ENCODE measurements at regions not wholly inside any gene's neighbourhood (a gene's known extent, or its start where the extent isn't known, plus 50 kb on each side); places are given as distances from the start of the nearest gene placed in this dataset.

DNA sequence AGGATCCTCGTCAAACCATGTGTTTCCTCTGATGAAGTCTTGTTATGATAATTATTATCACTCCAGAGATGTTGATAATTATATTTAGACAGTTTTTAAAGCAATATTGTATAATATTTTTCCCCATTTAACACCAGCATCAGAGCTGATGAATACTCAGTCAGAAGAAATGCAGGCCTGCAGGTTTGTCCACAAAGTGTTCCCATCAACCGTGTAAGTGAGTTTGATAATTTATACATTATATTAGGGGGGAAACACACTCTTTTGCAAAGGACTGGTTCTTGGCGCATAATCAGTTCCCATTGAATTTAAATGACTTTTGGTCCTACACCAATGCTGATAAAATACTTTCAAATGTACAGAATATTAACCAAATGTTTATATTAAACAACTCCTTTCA lies 454.8 kb downstream of the TOX3 start:
- DNase-seq: no peak

DNA sequence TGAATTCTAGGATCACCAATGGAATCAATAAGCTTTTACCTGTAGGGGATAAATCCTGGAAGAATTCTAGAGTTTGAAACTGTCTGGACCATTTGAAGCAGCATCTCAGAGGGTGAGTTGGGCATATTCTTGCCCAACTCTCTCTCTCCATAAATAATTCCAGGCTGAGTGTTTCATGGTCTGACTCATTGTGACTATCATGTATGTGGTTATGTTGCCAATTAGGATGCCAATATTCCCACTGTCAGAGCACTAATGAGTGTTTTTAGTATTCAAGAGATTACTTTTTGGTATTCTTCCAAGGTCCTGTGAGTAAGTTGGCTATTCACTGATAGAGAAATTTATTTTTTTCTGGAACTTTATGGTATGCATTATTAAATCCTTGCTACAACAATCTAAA lies 456.9 kb downstream of the TOX3 start:
- DNase-seq: no peak

DNA sequence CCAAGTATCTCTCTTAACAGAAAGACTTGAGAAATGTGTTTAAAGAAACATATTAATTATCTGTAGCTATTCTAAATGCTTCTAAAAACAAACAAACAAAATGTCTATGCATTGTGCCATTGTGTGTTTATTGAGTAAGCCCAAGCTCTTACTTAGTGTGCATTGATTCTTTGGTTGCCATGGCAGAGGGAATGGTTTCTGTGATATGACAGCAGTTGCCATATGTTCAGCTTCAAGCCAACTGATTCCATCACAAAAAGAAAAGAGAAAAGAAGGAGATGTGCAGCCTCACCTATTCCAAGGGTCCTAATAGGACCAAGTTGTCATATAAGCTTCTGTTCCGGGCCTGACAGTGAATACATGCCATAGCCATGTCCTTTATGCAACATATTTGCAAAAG lies 457.5 kb downstream of the TOX3 start:
- DNase-seq: peak; percentile 11

DNA sequence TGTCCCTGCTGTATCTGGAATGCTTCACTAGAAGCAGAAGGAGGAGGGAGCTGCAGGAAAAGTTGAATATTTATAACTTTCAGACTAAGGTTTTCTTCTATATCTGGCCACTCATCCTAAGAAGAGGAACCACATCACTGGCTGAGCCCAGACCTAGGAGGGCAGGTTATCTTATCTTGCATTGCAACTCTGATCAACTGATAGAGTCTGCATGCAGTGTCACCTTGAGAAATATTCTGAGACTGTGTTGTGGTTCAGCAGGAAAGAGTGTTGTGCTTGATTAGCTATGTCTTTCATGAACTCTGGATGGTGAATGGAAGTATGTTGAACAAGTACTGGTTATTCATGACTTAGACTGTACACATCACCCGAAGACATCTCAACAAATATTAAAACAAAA lies 460.0 kb downstream of the TOX3 start:
- no peak for DNase-seq

DNA sequence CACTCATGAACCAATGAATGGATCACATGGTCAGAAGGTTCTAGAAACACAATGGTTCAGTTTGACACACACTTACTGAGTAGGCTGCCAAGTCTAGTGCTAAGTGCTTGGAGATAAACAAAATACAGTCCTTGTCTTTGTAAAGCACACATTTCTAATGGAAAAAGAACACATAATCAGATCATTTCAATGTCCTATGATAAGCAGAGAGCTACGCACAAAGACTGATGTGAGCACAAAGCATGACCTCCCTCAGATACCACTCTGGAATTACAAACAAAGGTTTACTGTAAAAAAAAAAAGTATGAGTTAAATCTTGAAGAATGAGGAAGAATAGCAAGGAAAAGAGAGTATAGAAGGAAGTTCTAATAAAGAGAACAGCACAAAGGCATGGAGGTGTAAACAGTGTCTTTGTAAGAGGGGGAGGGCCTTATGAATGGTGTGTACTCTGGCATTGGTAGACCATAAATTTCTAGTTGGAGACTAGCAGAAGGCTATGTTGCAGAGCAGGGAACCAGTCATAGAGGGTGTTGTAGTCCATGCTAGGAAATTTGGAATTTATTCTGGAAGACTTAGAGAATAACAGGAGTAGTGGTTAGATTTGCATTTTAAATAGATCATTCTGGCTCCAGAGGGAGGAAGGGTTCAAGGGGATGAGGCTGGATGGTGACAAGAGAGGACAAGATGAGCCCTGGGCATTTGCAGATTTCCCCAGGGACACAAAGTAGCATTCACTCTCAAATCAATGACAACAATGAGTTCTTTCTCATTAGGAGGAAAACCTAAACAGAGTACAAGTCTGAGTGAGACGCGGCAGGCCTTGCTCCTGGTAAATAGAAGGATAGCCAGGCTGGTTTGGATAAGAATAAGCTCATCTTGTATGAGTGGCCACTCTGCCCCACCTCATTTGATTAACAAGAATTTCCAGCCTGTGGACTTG lies 468.0 kb downstream of the TOX3 start:
- peak; percentile 40 for DNase-seq

DNA sequence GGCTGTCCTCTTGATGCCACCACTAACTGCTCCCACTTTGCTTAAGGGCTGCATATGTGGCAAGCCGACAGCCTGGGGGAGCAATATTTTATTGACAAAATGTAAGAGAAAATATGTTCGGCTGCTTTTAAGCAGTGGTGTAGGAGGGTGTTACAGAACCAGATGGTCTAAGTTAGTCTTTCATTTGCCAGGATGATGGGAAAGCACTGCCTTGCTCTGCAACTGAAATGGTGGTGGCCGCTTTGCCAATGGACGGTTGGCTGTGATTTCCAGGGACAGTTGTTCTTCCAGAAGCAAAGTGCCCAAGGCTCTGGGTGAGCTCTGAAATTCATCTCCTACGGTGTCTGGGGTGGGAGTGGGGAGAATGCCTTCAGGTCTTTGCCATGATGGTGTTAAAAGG lies 469.3 kb downstream of the TOX3 start:
- no peak for DNase-seq

DNA sequence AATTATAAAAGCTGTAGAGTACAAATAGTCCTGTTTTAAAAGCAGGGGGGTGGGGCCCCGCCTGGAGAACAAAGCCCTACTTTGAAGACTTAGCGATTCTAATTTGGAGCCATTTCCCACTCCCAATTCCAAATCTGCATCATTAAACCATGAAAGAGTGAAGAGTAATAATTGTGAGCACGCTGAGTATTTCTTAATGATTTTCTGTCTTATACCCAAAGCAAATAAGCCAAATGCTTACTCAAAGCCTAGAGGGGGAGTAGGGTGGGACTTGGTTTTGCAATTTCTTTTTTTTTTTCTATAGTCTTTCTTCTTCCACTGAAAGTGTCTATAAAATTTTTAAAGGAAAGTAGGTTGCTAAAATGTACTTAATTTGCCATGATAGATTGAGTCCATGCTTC lies 470.1 kb downstream of the TOX3 start:
- DNase-seq: no peak

DNA sequence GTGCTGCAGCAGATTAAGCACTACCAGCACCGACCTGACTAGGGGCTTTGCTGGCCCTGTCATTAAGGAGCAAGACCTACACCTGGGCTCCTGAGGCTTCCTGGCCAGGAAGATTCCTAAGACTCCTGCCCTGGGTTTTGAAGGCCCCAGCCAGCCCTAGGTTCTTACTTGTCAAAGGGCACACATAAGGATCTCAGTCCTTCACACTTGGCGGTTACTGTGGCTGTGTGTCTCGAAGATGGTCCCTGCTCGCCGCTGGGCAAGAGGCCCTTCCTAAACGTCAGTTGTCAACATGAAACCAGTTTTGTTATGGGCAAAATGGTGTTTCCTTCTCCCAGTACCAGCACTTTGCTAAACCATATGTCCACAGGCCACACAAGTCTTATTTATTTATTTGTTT lies 470.6 kb downstream of the TOX3 start:
- DNase-seq: no peak

DNA sequence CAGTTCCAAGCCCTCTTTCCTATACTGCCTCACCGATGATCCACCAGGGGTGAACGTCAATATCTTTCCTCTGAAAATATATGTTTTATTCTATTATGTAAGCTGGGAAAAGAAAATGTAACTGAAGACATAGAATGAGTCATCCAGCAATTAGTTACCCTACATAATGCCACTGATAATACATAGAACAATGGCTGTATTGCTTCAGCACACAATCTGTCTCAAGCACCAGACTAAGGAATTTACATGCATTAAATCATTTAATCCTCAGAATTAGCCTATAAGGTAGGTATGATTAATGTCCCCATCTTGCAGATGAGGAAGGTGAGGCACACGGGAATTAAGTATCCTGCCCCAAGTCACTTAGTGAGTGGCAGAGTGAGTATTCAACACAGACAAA lies 472.8 kb downstream of the TOX3 start:
- DNase-seq: no peak

DNA sequence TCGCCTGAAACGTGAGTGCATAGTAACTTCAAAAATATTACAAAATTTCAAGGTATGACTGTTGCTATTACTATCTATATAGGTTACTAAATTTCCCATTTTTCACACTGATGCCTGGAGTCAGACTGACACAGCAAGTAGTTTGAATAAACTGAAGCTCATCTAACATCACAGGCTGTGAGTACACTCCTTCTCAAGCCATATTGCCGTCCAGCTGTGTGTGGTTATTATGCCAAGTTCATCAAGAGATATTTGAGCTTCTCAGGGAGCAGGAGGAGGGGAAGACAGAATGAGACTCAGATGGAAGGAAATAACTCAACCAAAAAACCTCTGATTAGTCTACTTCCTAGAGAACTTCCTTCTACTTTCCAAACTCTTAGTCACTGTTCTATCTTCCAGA lies 473.9 kb downstream of the TOX3 start:
- DNase-seq: no peak

DNA sequence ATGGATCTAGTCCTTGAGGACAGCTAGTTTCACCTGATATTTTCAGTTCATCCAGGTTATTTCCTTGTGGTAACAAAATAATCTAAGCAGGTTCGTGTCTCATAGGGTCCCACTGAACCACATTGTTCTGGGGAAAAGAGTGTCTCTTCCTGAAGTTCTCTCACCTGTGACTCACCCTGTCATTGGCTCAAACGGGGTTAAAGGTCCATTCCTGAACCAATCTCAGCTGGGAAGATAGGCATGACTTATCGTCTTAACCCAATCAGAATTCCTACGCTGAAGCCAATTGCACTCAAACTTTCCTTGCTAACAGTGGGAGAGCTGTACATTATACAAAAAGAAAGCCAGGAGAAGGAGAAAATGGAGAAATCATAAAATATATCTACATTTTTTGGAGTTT lies 475.8 kb downstream of the TOX3 start:
- DNase-seq: peak; percentile 67

DNA sequence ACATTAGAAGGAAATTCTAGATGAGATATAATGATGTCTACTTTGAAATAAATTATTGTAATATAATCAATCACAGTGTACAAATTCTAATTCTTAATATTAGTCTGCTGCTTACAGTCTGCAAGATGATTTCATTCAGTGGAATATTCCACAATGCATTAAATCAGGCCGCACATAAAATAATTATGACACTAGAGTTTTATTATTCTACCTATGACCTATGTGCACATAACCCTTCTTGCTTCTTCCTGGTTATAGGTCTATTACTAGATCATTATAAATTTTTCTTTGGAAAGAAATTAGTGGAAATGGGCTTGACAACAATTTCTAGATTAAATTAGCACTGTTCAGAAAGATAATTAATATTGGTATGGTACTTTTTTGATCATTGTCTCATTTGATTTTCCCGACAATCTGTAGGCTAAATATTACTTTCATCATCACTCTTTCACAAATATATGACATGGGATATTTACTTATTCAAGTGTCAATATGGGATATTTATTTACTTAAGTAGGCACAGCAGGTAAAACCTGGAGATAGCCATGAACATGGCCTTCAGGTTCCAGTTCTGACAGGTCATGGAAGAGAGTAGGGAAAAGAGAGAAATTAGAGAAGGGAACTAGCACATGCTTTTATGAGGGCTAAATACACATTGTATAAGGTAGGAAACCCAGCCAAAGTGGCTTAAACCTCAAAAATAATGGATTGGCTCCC lies 476.4 kb downstream of the TOX3 start:
- peak; percentile 83 for DNase-seq

DNA sequence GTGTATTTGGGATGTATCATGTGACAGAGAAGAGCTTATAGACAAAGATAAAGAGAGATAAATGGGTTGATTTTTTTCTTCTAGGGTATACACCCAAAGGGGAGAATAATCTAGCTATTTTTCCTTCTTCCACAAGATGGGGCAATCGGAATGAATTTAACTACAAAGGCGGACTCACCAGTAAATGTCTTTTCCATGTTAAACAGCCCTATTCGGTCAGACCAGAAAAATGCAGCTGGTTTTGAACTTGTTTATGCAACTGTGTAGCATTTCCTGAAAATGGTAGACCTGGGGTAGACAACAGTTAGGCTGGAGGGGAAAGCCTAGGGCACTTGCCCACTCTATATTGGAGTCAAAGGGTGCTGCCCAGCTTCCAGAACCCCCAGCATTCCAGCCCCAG lies 477.1 kb downstream of the TOX3 start:
- DNase-seq: peak; percentile 91

DNA sequence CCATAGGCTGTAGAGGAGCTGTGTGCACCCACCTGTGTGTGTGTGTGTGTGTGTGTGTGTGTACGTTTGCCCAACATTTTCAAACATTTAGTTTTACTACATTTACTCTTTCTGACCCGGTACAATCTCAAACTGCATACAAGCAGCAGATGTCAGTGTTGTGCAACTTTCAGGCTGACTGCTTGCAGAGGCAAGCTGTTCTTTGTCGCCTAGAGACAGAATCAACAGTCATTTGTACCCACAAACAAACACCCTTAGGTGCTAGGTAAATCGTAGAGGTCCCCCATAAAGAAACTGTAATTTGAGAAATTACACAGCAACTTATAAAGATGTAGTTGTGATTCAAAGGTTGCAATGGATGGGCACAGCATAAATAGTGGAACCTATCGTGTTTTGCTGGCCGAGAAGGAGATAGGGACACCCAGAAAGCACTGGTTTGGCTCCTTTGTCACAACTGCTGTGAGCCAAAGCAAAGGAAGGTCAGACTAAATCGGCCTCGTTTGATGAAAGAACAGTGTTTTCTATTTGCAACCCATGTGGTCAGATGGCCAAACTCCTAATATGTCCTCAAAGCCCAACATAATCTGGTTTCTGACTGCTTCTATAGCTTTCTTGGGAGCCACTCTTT lies 478.4 kb downstream of the TOX3 start:
- peak; percentile 93 for DNase-seq

DNA sequence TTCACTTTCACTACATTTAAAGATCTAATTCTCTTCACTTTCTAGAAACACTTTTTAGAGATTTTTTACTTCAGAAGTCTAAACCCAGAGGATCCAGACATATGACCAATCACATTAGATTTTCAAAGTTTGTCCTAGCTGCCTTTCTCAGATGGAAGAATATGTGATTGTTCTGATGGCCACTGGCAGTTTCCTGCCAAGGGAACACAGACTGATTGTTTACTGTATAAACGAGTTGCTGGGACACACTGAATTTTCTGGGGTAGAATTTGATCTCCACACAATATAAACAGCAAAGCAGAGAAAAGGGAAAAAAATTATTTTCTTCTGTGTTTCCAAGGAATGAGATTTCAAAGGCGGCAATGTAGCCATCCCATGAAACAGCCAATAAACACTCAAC lies 480.0 kb downstream of the TOX3 start:
- peak; percentile 28 for DNase-seq

DNA sequence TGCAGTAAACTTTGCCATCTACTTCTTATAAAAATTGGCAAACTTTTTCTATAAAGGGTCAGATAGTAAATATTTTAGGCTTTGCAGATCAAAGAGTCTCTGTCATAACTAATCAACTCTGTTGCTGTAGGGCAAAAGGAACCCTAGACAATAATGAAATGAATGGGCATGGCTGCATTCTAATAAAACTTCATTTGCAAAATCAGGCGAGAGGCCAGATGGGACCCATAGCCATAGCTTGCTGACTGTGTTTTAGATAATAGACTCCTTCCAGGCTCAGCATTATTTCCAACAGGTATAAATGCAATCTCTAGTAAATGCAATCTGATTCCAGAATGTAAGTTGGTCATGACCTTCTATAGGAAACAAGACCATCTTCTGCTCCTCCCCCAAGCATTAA lies 490.7 kb downstream of the TOX3 start:
- DNase-seq: no peak

DNA sequence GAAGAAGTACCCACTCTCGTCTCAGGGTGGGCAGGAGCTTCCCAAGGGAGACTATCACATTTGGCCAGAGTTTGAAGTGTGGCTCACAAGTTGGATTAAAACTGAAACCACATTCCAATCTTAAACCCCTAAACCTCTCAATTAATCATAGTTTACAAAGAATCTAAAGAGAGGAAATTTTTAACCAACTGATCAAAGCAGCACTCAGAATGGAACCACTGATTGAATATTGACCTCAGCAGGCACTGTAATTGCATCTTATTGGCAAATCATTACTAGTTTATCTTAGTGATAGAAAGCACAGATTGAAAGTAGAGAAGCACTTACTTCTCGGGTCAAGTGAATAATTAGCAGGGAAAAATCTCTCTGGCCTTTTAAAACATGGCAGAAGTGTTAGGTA lies 491.6 kb downstream of the TOX3 start:
- DNase-seq: no peak

DNA sequence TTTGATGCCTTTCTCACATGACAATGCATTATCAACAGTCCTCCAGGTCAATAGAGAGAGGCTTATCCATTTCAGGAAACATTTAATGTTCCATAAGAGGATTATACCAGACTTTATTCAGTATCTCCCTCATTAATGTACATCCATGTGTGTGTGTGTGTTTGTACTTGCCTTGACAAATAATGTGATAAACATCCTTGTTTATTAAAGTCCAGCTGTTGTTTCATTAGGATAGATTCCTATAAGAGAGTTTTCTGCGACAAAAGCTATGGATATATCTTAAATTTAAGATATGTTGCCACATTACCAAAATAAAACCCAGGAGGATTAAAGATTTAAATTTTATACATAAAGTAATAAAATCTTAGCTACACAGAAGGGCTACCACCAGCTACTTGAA lies 492.6 kb downstream of the TOX3 start:
- DNase-seq: no peak

DNA sequence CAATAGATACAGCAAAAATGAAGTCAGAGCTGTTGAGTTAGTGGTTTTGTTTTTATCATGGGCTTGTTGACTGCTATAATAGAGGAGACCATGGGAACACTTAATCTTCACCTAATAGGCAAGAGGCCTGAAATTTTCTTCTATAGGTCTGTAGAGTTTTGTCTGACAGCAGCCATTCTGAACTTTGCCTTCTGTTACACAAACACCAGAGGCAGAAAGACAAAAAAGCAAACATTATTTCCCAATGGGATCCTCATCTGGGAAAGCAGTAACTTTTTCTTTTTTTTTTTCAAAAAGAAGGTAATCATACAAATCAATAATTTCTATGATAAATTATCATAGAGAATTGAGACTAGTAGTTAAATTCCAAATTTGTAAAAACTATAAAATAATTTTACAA lies 494.1 kb downstream of the TOX3 start:
- no peak for DNase-seq

DNA sequence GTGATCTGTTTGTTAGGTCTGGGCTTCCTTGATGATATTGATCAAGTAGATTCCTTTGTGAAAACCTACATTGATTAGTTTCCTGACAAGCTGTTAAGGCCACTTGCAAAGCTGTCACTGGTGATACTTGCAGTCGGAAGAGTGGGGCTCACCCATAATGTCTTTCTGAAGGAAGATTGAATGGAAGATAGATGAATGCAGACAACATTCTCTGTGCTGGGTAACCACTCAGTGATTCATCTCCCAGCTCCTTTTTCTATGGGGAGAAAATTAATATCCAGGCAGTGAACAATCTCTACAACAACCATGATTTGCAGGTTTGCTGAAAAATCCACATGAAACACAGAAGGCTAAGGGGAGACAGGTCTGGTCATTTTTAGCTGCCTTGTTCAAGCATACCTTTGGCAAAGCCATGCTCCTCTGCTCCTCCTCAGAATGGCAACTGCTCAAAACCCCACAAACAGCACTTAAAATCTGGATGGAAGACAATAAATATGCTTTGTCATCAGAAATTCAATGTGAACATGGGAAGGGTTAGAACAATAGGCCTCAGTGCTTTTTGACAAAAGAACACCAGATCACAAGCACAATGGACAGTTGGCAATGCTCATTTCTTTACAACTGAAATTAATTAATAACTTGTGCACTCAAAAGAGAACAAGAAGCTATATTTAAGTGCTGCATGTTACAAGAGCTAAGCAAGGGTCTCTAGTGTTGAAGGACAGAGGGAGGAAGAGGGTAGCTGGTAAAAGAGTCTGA lies 495.4 kb downstream of the TOX3 start:
- no peak for DNase-seq

DNA sequence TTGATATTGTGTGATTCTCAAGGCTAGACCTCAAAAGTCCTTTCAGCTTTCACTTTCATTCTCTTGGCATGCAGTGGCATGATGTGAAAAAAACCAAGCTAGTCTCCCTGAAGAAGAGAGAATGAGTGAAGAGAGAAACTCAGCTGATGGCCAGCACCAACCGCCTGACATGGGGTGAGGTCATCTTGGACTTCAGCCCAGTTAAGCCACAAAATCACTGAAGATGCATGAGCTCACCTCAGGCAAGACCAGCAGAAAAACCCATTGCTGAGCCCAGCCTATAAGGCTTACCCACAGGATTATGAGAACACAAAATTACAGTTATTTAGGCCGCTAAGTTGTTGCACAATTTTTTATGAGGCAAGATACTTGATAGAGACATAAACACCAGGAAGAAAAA lies 496.5 kb downstream of the TOX3 start:
- peak; percentile 72 for DNase-seq

DNA sequence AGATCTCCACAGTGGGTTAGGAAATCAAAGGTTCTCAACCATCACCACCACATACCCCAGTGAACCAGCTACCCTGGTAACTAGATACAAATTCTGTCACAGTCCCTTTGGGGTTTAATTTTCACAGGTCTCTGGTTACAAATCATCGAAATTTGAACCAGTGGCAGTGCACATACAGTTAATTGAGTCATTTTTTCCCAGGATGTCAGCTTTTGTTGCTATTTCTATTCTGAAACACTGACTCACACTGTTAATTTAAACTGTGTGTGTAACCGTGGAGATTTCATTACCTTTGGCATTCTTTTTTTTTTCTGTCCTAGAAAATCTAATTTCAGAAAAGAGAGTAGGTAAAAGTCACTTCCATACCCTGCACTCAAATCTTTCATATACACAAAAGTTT lies 511.5 kb downstream of the TOX3 start:
- DNase-seq: peak; percentile 27

DNA sequence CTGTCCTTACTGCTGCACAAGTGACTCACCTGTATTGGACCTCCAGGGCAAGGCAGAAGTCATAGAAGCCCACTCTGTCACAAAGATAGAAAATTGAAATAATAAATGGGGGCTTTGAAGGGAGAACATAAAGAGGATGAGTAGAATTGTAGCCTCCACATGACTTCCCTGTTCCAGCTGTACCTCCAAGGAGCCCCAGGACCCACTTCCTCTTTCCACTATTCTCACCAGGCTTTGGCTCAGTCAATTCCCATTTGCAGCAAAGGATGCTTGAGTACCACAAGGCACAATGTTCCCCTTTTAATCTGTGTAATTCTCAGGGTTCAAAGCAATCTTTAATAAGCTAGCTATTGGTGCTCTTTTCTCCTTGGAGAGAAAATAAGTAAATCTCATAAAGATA lies 512.1 kb downstream of the TOX3 start:
- DNase-seq: no peak

Data from DMS53 (cell line).